PC-3 (cell line): ENCODE measurements at regions not wholly inside any gene's neighbourhood (a gene's known extent, or its start where the extent isn't known, plus 50 kb on each side); places are given as distances from the start of the nearest gene placed in this dataset.

Experiments
- ATAC-seq: fragments of 200-7000 bp; cut with Tn5 transposase; 2 replicates; pipeline ENCODE4 v1.9.1; 2020; ENCODE audit warnings: mild to moderate bottlenecking, moderate library complexity
- BruUV-seq: library from RNA; stranded (reverse); fragments of 400-500 nt; replicated peaks from 2 replicates; lab custom pipeline; 2021; lab: Mats Ljungman, UMichigan
- CTCF ChIA-PET: fragments of 300-600 bp; sonication (Branson Sonifier 250); formaldehyde crosslinking; loops from one replicate; lab custom pipeline; 2022; ENCODE audit warnings: antibody characterized with exemption; lab: Charles Lee
- POLR2A ChIA-PET: fragments of 300-600 bp; sonication (Branson Sonifier 250); formaldehyde crosslinking; loops from one replicate; lab custom pipeline; 2022; ENCODE audit warnings: antibody characterized with exemption; ENCODE audit not compliant: unreplicated experiment; lab: Charles Lee
- DNase-seq: peaks from one replicate; pipeline ENCODE4 v3.0.0-alpha.2; 2015
- H2AFZ ChIP-seq: fragments of 300-600 bp; sonication (generic); 2 replicates; pipeline ENCODE4 v1.6.0; 2016; ENCODE audit warnings: antibody characterized with exemption, low read length
- H3F3A ChIP-seq: fragments of 300-600 bp; sonication (generic); one replicate; pipeline ENCODE4 v1.6.0; 2017; ENCODE audit warnings: antibody characterized with exemption, low read length, control low read depth, mild to moderate bottlenecking; ENCODE audit not compliant: unreplicated experiment
- H3K27ac ChIP-seq: fragments of 300-600 bp; sonication (generic); 2 replicates; pipeline ENCODE4 v1.5.1; 2016; ENCODE audit warnings: mild to moderate bottlenecking, low read length
- H3K27me3 ChIP-seq: fragments of 300-600 bp; sonication (generic); 2 replicates; pipeline ENCODE4 v1.6.1; 2016; ENCODE audit warnings: low read length, mixed read lengths
- H3K36me3 ChIP-seq: fragments of 300-600 bp; sonication (generic); 2 replicates; pipeline ENCODE4 v1.6.1; 2016; ENCODE audit warnings: low read depth, mixed run types, low read length, mixed read lengths
- H3K4me1 ChIP-seq: fragments of 300-600 bp; sonication (generic); 2 replicates; pipeline ENCODE4 v1.5.1; 2016; ENCODE audit warnings: low read length; ENCODE audit not compliant: insufficient read depth
- H3K4me2 ChIP-seq: fragments of 300-600 bp; sonication (generic); 2 replicates; pipeline ENCODE4 v1.6.0; 2016; ENCODE audit warnings: low read length
- H3K4me3 ChIP-seq: fragments of 300-600 bp; sonication (generic); 2 replicates; pipeline ENCODE4 v1.5.1; 2016; ENCODE audit warnings: mild to moderate bottlenecking, low read length, mixed read lengths
- H3K79me2 ChIP-seq: fragments of 300-600 bp; sonication (generic); 2 replicates; pipeline ENCODE4 v1.6.1; 2017; ENCODE audit warnings: low read length, mixed read lengths
- H3K9ac ChIP-seq: fragments of 300-600 bp; sonication (generic); 2 replicates; pipeline ENCODE4 v1.6.0; 2016; ENCODE audit warnings: mild to moderate bottlenecking, low read length
- H3K9me2 ChIP-seq: fragments of 300-600 bp; sonication (generic); replicated peaks from 2 replicates; pipeline ENCODE4 v1.6.1; 2016; ENCODE audit warnings: mixed run types, low read length, mixed read lengths
- H3K9me3 ChIP-seq: fragments of 300-600 bp; sonication (generic); 2 replicates; pipeline ENCODE4 v1.6.1; 2016; ENCODE audit warnings: low read length, mixed read lengths
- H4K20me1 ChIP-seq: fragments of 300-600 bp; sonication (generic); 2 replicates; pipeline ENCODE4 v1.6.1; 2016; ENCODE audit warnings: low read length, mixed read lengths
- EZH2 ChIP-seq: fragments of 300-600 bp; sonication (generic); IDR thresholded peaks from one replicate; pipeline ENCODE4 v1.6.1; 2017; ENCODE audit warnings: antibody characterized with exemption, mild to moderate bottlenecking, low read length; ENCODE audit not compliant: unreplicated experiment
- EZH2phosphoT487 ChIP-seq: fragments of 300-600 bp; sonication (generic); IDR thresholded peaks from 2 replicates; pipeline ENCODE4 v1.6.1; 2018; ENCODE audit warnings: mild to moderate bottlenecking, antibody characterized with exemption, low read length, borderline replicate concordance
- intact Hi-C: fragments of 100-400 bp; cut with micrococcal nuclease; formaldehyde crosslinking; loops from 2 replicates; pipeline ENCODE4 v1.9.0; 2023
- TF ChIP-seq, protein P1 (sequence below): fragments of 300-600 bp; sonication (generic); conservative IDR thresholded peaks from 2 replicates; pipeline ENCODE4 v1.5.1; 2017; ENCODE audit warnings: antibody characterized with exemption, low read depth, mild to moderate bottlenecking, low read length

DNA sequence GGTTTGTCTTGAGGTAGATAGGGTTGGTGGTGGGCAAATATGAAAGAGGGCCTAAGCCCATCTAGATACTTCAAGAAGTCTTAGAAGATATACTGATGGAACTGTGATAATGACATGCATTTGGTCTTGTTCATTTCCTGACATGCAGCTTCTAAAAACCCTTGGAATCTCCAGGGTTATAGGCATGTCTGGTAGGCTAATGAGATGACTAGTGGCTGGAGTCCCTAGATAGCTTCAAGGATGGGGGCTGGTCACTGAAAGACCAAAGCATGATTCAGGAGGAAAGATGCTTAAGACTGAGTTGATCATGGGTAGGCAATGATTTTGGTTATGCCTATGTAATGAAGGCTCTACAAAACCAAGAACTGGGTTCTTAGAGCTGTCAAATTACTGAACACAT lies 217.9 kb upstream of the MOCS1 start:
- intact Hi-C loops = no loop called here
- DNase-seq (no peak), ATAC-seq (no peak)
- H3K79me2 ChIP-seq = no peaks in the 10 kb centered on the region
- H3K4me2 ChIP-seq = no peak overlapping the region
- H3K9me3 ChIP-seq = no peaks in the 10 kb centered on the region
- H4K20me1 ChIP-seq = no peaks in the 10 kb centered on the region
- H3F3A ChIP-seq = no peaks in the 10 kb centered on the region
- CTCF ChIA-PET = no interaction called here
- no peak for TF ChIP-seq EZH2
- H3K4me3 ChIP-seq = no peak overlapping the region
- H3K9me2 ChIP-seq = 0 out of 2 replicates have a peak, but pooled peaks cover 3% of the 10 kb centered on the region
- H3K27me3 ChIP-seq = no peaks in the 10 kb centered on the region
- H3K4me1 ChIP-seq = no peaks in the 10 kb centered on the region
- no peak overlapping the region for H3K27ac ChIP-seq
- BruUV-seq = no TSS peak
- H3K9ac ChIP-seq = no peak overlapping the region
- H2AFZ ChIP-seq = no peak overlapping the region
- POLR2A ChIA-PET = no interaction called here
- no peaks in the 10 kb centered on the region for H3K36me3 ChIP-seq

DNA sequence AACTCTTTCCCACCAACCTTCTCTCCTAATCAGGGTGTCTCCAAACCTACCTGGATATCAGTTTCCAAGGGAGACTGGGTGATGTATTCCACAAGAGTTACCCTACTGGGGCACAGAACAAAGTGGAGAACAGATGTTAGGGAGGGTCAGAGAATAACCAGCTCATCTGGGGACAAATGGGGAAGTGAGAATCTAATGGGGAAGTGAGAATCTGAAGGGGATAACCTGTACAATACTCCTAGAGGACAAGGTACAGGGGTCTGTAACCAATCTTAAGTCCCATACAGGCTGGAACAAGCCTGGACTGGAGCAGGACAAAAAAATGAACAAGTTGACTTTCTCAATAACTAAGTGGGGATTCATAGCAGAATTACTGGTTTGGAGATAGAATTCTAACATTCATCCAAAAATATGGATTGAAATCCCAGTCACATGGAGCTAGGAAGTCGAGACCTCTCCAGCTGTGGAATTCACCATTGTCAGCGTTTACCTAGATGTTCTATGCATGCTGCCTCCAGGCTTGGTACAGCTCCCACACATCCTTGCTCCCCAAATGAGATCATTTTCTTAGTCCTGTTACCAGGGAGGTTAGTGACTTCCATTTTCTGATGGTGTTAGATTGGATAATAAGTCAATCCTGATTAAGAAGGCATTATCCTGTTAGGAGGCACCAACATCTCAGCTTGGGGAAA lies 214.8 kb upstream of the MOCS1 start:
- Histone ChIP-seq H3K27me3 (no peaks in the 10 kb centered on the region), H3F3A (no peaks in the 10 kb centered on the region), H3K4me1 (no peaks in the 10 kb centered on the region), H4K20me1 (no peaks in the 10 kb centered on the region), H3K9ac (no peak overlapping the region), H3K9me3 (no peaks in the 10 kb centered on the region), H3K36me3 (no peaks in the 10 kb centered on the region), H2AFZ (no peak overlapping the region), H3K27ac (no peak overlapping the region), H3K4me2 (no peak overlapping the region), H3K4me3 (no peak overlapping the region), H3K9me2 (0 out of 2 replicates have a peak, but pooled peaks cover 3% of the 10 kb centered on the region), H3K79me2 (no peaks in the 10 kb centered on the region)
- DNase-seq (no peak), ATAC-seq (no peak)
- TF ChIP-seq EZH2 (no peak), EZH2phosphoT487 (no peak)
- TF ChIP-seq, protein P1, sequence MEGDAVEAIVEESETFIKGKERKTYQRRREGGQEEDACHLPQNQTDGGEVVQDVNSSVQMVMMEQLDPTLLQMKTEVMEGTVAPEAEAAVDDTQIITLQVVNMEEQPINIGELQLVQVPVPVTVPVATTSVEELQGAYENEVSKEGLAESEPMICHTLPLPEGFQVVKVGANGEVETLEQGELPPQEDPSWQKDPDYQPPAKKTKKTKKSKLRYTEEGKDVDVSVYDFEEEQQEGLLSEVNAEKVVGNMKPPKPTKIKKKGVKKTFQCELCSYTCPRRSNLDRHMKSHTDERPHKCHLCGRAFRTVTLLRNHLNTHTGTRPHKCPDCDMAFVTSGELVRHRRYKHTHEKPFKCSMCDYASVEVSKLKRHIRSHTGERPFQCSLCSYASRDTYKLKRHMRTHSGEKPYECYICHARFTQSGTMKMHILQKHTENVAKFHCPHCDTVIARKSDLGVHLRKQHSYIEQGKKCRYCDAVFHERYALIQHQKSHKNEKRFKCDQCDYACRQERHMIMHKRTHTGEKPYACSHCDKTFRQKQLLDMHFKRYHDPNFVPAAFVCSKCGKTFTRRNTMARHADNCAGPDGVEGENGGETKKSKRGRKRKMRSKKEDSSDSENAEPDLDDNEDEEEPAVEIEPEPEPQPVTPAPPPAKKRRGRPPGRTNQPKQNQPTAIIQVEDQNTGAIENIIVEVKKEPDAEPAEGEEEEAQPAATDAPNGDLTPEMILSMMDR = no peak
- no TSS peak for BruUV-seq
- POLR2A ChIA-PET = no interaction called here
- intact Hi-C loops = no loop called here
- CTCF ChIA-PET = no interaction called here

DNA sequence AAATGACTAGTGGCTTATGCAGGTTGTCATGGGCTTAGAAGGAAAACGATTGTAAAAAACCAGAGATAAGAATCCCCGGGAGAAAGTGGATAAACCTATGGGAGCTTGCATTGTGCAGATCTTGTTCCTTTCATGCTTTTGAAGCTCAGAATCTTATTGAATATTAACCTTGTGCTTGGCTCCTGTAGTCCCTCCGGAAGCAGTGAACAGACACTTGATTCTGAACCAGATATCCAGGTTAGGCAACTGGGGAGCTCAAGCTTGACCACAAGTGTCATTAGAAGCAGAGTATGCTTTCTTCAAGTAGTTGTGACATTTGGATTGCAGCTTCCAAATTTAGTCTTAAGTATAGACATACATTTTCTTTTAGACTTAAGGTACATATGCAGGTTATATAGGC lies 212.6 kb upstream of the MOCS1 start:
- Histone ChIP-seq H3K4me1 (no peaks in the 10 kb centered on the region), H2AFZ (no peak overlapping the region), H3K27ac (no peak overlapping the region), H3K9ac (no peak overlapping the region), H3K9me2 (0 out of 2 replicates have a peak, but pooled peaks cover 3% of the 10 kb centered on the region), H3F3A (no peaks in the 10 kb centered on the region), H3K9me3 (no peaks in the 10 kb centered on the region), H4K20me1 (no peaks in the 10 kb centered on the region), H3K4me2 (no peak overlapping the region), H3K27me3 (no peaks in the 10 kb centered on the region), H3K4me3 (no peak overlapping the region), H3K36me3 (no peaks in the 10 kb centered on the region), H3K79me2 (no peaks in the 10 kb centered on the region)
- DNase-seq (no peak), ATAC-seq (no peak)
- CTCF ChIA-PET = no interaction called here
- no TSS peak for BruUV-seq
- TF ChIP-seq, protein P1 = no peak
- no peak for TF ChIP-seq EZH2
- TF ChIP-seq EZH2phosphoT487 = no peak
- POLR2A ChIA-PET = no interaction called here
- intact Hi-C loops = no loop called here
